HEK293 (cell line): ENCODE measurements at regions not wholly inside any gene's neighbourhood (a gene's known extent, or its start where the extent isn't known, plus 50 kb on each side); places are given as distances from the start of the nearest gene placed in this dataset.

Experiments used
- CTCF ChIA-PET: fragments of 350-600 bp; formaldehyde crosslinking; extraction: SDS; loops from one replicate; lab custom pipeline; 2021; ENCODE audit warnings: antibody characterized with exemption; lab: Yijun Ruan, JAX
- POLR2A ChIA-PET: fragments of 300-600 bp; formaldehyde crosslinking; extraction: SDS; loops from one replicate; lab custom pipeline; 2020; ENCODE audit warnings: antibody characterized with exemption, inconsistent platforms; lab: Yijun Ruan, JAX
- H3K27ac ChIP-seq: fragments of 200-500 bp; sonication (Bioruptor generic); 2 replicates; pipeline ENCODE4 v1.5.1; 2014; ENCODE audit warnings: low read depth, low read length, control low read depth, inconsistent platforms; ENCODE audit errors: extremely low read depth
- H3K36me3 ChIP-seq, 2 experiments: fragments of 200-500 bp in 1 of 2; sonication (Bioruptor generic) in 1 of 2; 1 replicate in 1 of 2; 2 replicates in 1 of 2; pipeline ENCODE4 v1.5.1; 2014 to 2017; ENCODE audit warnings: inconsistent platforms in 2 of 2, low read length in 2 of 2; ENCODE audit not compliant: control insufficient read depth in 2 of 2, insufficient read depth in 1 of 2
- H3K4me1 ChIP-seq: fragments of 200-500 bp; sonication (Bioruptor generic); 2 replicates; pipeline ENCODE4 v1.5.1; 2014; ENCODE audit warnings: mild to moderate bottlenecking, low read length, inconsistent platforms; ENCODE audit not compliant: control insufficient read depth, insufficient read depth
- H3K4me3 ChIP-seq: 2 replicates; pipeline ENCODE4 v1.5.1; 2011; ENCODE audit warnings: low read depth, mild to moderate bottlenecking, control low read depth, low read length, moderate library complexity
- H3K9me3 ChIP-seq: fragments of 200-500 bp; sonication (Bioruptor generic); 2 replicates; pipeline ENCODE4 v1.5.1; 2014; ENCODE audit warnings: low read depth, low read length, inconsistent platforms; ENCODE audit not compliant: control insufficient read depth, insufficient read depth
- KLF9 ChIP-seq: fragments of 450-650 bp; formaldehyde crosslinking; IDR thresholded peaks from 2 replicates; pipeline ENCODE4 v1.5.1; 2016; ENCODE audit warnings: missing biosample characterization, missing genetic modification characterization, low read depth
- OVOL3 ChIP-seq: fragments of 450-650 bp; formaldehyde crosslinking; IDR thresholded peaks from 2 replicates; pipeline ENCODE4 v1.5.1; 2016; ENCODE audit warnings: missing biosample characterization, missing genetic modification characterization
- PRDM2 ChIP-seq: fragments of 450-650 bp; formaldehyde crosslinking; IDR thresholded peaks from 2 replicates; pipeline ENCODE4 v1.5.1; 2016; ENCODE audit warnings: missing biosample characterization, missing genetic modification characterization, borderline replicate concordance
- RBAK ChIP-seq: fragments of 450-650 bp; formaldehyde crosslinking; IDR thresholded peaks from 2 replicates; pipeline ENCODE4 v1.5.1; 2016; ENCODE audit warnings: missing biosample characterization, missing genetic modification characterization
- SP2 ChIP-seq: fragments of 450-650 bp; formaldehyde crosslinking; IDR thresholded peaks from 2 replicates; pipeline ENCODE4 v1.5.1; 2016; ENCODE audit warnings: missing biosample characterization, missing genetic modification characterization
- TCF7L2 ChIP-seq: IDR thresholded peaks from 2 replicates; pipeline ENCODE4 v1.6.1; 2011; ENCODE audit warnings: low read depth, mild to moderate bottlenecking, inconsistent platforms, low read length, moderate library complexity, borderline replicate concordance
- TRIM28 ChIP-seq: IDR thresholded peaks from 2 replicates; pipeline ENCODE4 v1.6.1; 2011; ENCODE audit warnings: low read length, control low read depth, borderline replicate concordance
- ZEB2 ChIP-seq: fragments of 450-650 bp; formaldehyde crosslinking; IDR thresholded peaks from 2 replicates; pipeline ENCODE4 v1.5.1; 2016; ENCODE audit warnings: missing biosample characterization, missing genetic modification characterization
- ZIC2 ChIP-seq: fragments of 450-650 bp; formaldehyde crosslinking; IDR thresholded peaks from 2 replicates; pipeline ENCODE4 v1.5.1; 2016; ENCODE audit warnings: missing biosample characterization, missing genetic modification characterization
- ZNF214 ChIP-seq: fragments of 450-650 bp; formaldehyde crosslinking; IDR thresholded peaks from 2 replicates; pipeline ENCODE4 v1.5.1; 2017; ENCODE audit warnings: missing biosample characterization, mild to moderate bottlenecking, missing genetic modification characterization, borderline replicate concordance
- ZNF302 ChIP-seq: fragments of 450-650 bp; formaldehyde crosslinking; IDR thresholded peaks from 2 replicates; pipeline ENCODE4 v1.5.1; 2016; ENCODE audit warnings: missing biosample characterization, missing genetic modification characterization, low read depth
- ZNF366 ChIP-seq: fragments of 450-650 bp; formaldehyde crosslinking; conservative IDR thresholded peaks from 2 replicates; pipeline ENCODE4 v1.5.1; 2016; ENCODE audit warnings: missing biosample characterization, missing genetic modification characterization
- ZNF518A ChIP-seq: fragments of 450-650 bp; formaldehyde crosslinking; conservative IDR thresholded peaks from 2 replicates; pipeline ENCODE4 v1.5.1; 2016; ENCODE audit warnings: low read depth, missing biosample characterization, missing genetic modification characterization
- ZNF529 ChIP-seq: fragments of 450-650 bp; formaldehyde crosslinking; IDR thresholded peaks from 2 replicates; pipeline ENCODE4 v1.5.1; 2017; ENCODE audit warnings: missing genetic modification characterization, missing biosample characterization; ENCODE audit not compliant: insufficient replicate concordance
- ZNF624 ChIP-seq: fragments of 450-650 bp; formaldehyde crosslinking; IDR thresholded peaks from 2 replicates; pipeline ENCODE4 v1.5.1; 2017; ENCODE audit warnings: missing biosample characterization, missing genetic modification characterization
- ZNF629 ChIP-seq: fragments of 450-650 bp; formaldehyde crosslinking; IDR thresholded peaks from 2 replicates; pipeline ENCODE4 v1.5.1; 2017; ENCODE audit warnings: missing biosample characterization, missing genetic modification characterization
- ZNF654 ChIP-seq: fragments of 450-650 bp; formaldehyde crosslinking; IDR thresholded peaks from 2 replicates; pipeline ENCODE4 v1.5.1; 2016; ENCODE audit warnings: low read depth, missing biosample characterization, missing genetic modification characterization
- ZSCAN18 ChIP-seq: fragments of 450-650 bp; formaldehyde crosslinking; IDR thresholded peaks from 2 replicates; pipeline ENCODE4 v1.5.1; 2016; ENCODE audit warnings: missing biosample characterization, missing genetic modification characterization
- TF ChIP-seq, protein P1 (sequence below): IDR thresholded peaks from 2 replicates; pipeline ENCODE4 v1.6.1; 2011; ENCODE audit warnings: mild to moderate bottlenecking, low read depth, low read length, borderline replicate concordance

DNA sequence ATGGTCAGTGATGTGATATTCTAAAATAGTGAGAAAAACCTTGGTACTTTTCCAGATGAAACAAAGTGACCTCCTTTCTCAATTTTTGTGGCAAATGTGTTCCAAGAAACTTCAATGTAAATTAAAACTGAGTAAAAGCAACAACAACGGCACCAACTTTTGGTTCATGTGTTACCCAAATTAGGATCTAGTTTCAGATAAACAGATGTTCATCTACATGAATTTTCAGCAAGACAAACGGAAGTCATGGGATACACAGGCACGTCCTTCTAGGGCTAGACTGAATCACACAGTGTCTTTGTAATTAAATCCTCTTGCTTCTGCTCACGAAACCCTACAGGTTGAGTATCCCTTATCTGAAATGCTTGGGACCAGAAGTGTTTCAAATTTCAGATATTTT lies 915.2 kb downstream of the TFAP2A start:
- H3K9me3 ChIP-seq: no peaks in the 10 kb centered on the region
- H3K4me1 ChIP-seq: no peaks in the 10 kb centered on the region
- no peak overlapping the region for H3K4me3 ChIP-seq
- H3K27ac ChIP-seq: no peak overlapping the region
- CTCF ChIA-PET: interaction anchor here (0.6 to 0.7 kb wide), 2 partner anchors 418 to 791 kb away, joined by 3 to 4 read pairs; no protein-coding TSS in a partner anchor
- no peak for TF ChIP-seq OVOL3 (tag by site-specific recombination)
- TF ChIP-seq KLF9 (tag by site-specific recombination): no peak
- TF ChIP-seq ZNF366 (tag by site-specific recombination): no peak
- TF ChIP-seq ZIC2 (tag by site-specific recombination): no peak
- no peak for TF ChIP-seq ZNF529 (tag by site-specific recombination)
- H3K36me3 ChIP-seq: no peaks in the 10 kb centered on the region
- POLR2A ChIA-PET: no interaction called here

- H3K36me3 ChIP-seq: no peaks in the 10 kb centered on the region
- POLR2A ChIA-PET: no interaction called here
- no peak for TF ChIP-seq ZEB2 (tag by site-specific recombination)
- TF ChIP-seq TRIM28: no peak
These were observed 918.0 kb downstream of the TFAP2A start for GRCh38 chr6:9496837-9497236.

GRCh38 chr6:9494864-9495263 lies 920.0 kb downstream of the TFAP2A start:
- ChIA-PET CTCF (interaction anchor here (0.6 kb wide), 1 partner anchor 120 kb away, joined by 4 read pairs; no protein-coding TSS in a partner anchor), POLR2A (no interaction called here)
- no peak overlapping the region for H3K4me3 ChIP-seq
- H3K4me1 ChIP-seq: no peaks in the 10 kb centered on the region
- no peaks in the 10 kb centered on the region for H3K36me3 ChIP-seq
- no peaks in the 10 kb centered on the region for H3K9me3 ChIP-seq
- H3K27ac ChIP-seq: no peak overlapping the region
- TF ChIP-seq PRDM2 (no peak), SP2 (tag by site-specific recombination) (no peak), ZSCAN18 (tag by site-specific recombination) (no peak), ZNF654 (tag by site-specific recombination) (no peak), RBAK (tag by site-specific recombination) (no peak), ZNF518A (tag by site-specific recombination) (no peak), ZNF624 (tag by site-specific recombination) (no peak), ZNF629 (no peak), TCF7L2 (no peak), ZNF302 (tag by site-specific recombination) (no peak), ZNF214 (tag by site-specific recombination) (no peak)
- TF ChIP-seq, protein P1, sequence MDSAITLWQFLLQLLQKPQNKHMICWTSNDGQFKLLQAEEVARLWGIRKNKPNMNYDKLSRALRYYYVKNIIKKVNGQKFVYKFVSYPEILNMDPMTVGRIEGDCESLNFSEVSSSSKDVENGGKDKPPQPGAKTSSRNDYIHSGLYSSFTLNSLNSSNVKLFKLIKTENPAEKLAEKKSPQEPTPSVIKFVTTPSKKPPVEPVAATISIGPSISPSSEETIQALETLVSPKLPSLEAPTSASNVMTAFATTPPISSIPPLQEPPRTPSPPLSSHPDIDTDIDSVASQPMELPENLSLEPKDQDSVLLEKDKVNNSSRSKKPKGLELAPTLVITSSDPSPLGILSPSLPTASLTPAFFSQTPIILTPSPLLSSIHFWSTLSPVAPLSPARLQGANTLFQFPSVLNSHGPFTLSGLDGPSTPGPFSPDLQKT: no peak

More at GRCh38 chr6:9496837-9497236, 918.0 kb downstream of the TFAP2A start:
- H3K9me3 ChIP-seq: no peaks in the 10 kb centered on the region
- no peaks in the 10 kb centered on the region for H3K4me1 ChIP-seq
- H3K27ac ChIP-seq: no peak overlapping the region
- no peak overlapping the region for H3K4me3 ChIP-seq
- CTCF ChIA-PET: no interaction called here
